SU-DHL-6 (cell line): ENCODE measurements at regions not wholly inside any gene's neighbourhood (a gene's known extent, or its start where the extent isn't known, plus 50 kb on each side); places are given as distances from the start of the nearest gene placed in this dataset.

Experiments used
- EZH2phosphoT487 ChIP-seq: fragments of 200-600 bp; sonication (generic), shearing (Covaris generic); conservative IDR thresholded peaks from 2 replicates; pipeline ENCODE4 v1.6.1; 2018; ENCODE audit warnings: mild to moderate bottlenecking, antibody characterized with exemption, low read length, moderate library complexity, mixed read lengths
- TF ChIP-seq, protein P1 (sequence below): fragments of 200-600 bp; sonication (generic); IDR thresholded peaks from one replicate; pipeline ENCODE4 v1.5.1; 2017; ENCODE audit warnings: antibody characterized with exemption, mild to moderate bottlenecking, low read length, moderate library complexity; ENCODE audit not compliant: insufficient read depth, poor library complexity, severe bottlenecking

DNA sequence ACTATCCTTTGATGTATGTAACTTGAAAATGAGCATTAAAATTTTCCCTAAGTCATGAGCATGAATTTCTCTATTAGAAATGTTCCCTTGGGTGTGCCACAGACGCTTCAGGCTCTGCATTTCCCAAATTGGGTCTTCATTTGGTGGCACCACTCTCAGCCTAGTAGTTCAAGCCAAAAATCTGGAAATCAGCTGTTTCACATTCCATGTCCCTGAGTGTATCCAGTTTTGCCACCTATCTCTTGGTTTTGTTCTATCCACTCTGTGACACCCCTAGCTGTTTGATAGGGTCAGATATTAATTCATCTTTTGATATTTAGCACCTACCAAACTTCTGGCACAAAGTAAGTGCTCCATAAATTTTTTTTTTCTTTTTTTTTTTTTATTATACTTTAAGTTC, 89.5 kb upstream of the DPH5 start:
- TF ChIP-seq, protein P1, sequence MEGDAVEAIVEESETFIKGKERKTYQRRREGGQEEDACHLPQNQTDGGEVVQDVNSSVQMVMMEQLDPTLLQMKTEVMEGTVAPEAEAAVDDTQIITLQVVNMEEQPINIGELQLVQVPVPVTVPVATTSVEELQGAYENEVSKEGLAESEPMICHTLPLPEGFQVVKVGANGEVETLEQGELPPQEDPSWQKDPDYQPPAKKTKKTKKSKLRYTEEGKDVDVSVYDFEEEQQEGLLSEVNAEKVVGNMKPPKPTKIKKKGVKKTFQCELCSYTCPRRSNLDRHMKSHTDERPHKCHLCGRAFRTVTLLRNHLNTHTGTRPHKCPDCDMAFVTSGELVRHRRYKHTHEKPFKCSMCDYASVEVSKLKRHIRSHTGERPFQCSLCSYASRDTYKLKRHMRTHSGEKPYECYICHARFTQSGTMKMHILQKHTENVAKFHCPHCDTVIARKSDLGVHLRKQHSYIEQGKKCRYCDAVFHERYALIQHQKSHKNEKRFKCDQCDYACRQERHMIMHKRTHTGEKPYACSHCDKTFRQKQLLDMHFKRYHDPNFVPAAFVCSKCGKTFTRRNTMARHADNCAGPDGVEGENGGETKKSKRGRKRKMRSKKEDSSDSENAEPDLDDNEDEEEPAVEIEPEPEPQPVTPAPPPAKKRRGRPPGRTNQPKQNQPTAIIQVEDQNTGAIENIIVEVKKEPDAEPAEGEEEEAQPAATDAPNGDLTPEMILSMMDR: no peak
- no peak for TF ChIP-seq EZH2phosphoT487
